ENCODE measurements at regions not wholly inside any gene's neighbourhood (a gene's known extent, or its start where the extent isn't known, plus 50 kb on each side); places are given as distances from the start of the nearest gene placed in this dataset.

GRCh38 chr12:72095025-72095424 lies 156.4 kb downstream of the TPH2 start (continued):
- TF ChIP-seq ZBTB4 (CRISPR knock-in tag; IDR thresholded peaks at IDR 0.05): no peak
- no peak for TF ChIP-seq RELB (IDR thresholded peaks at IDR 0.05; ENCODE audit: low read depth)
- TF ChIP-seq KLF5 (IDR thresholded peaks at IDR 0.05; ENCODE audit: partially characterized antibody): no peak
- no peak for TF ChIP-seq ATF2 (IDR thresholded peaks at IDR 0.05; ENCODE audit: low read length)
- no peak for TF ChIP-seq BCL3 (IDR thresholded peaks at IDR 0.05; ENCODE audit: borderline replicate concordance, insufficient read depth, low read depth, low read length, poor library complexity, severe bottlenecking)
- no peak for TF ChIP-seq NFYA (IDR thresholded peaks at IDR 0.05; ENCODE audit: borderline replicate concordance, low read depth, low read length)
- no peak for TF ChIP-seq BHLHE40 (IDR thresholded peaks at IDR 0.05; ENCODE audit: borderline replicate concordance in 1 of 2, low read depth in 2 of 2, low read length in 1 of 2)
- TF ChIP-seq MYC (IDR thresholded peaks at IDR 0.05; ENCODE audit: insufficient read depth, insufficient read length, insufficient replicate concordance, low read length, severe bottlenecking): no peak
- TF ChIP-seq BACH1 (IDR thresholded peaks at IDR 0.05; ENCODE audit: borderline replicate concordance): no peak
- no peak for TF ChIP-seq IRF4 (IDR thresholded peaks at IDR 0.05; ENCODE audit: low read depth, low read length)
- TF ChIP-seq MEF2A (IDR thresholded peaks at IDR 0.05; ENCODE audit: insufficient read depth, low read depth, low read length): no peak
- no peak for TF ChIP-seq PKNOX1 (IDR thresholded peaks at IDR 0.05)

Measured in GM12878 (cell line).